ENCODE measurements at regions not wholly inside any gene's neighbourhood (a gene's known extent, or its start where the extent isn't known, plus 50 kb on each side); places are given as distances from the start of the nearest gene placed in this dataset.
A peak's percentile ranks its signal among the peaks of the same experiment; 100 is the strongest.
"Not testable (repeated sequence)": the region's sequence is repeated elsewhere in the genome, so short reads cannot be mapped to it uniquely, and the experiment has no call there.

GRCh38 chr5:29208024-29208423, 1985.5 kb upstream of the CDH6 start:
- DNase-seq, result no peak

DNA sequence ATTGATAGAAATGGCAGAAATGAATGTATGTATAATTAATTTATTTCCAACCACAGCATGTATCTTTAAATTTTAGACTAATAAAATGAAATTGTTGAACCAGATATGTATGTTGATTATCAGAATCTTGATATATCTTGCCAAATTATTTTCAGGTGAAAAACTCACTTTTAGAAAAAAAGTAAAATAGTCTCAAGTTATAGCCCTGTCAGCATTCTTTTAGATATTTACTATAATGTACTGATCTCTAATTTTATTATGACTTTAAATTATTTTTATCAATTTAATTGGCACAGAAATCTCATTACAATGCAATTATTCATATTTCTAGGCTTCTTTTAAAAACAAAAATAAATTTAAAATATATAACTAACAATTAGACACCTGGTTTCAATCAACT, 1990.4 kb upstream of the CDH6 start:
- DNase-seq, result no peak

GRCh38 chr5:29197631-29198454, 1995.6 kb upstream of the CDH6 start:
- no peak for DNase-seq

GRCh38 chr5:29193972-29194371, 1999.5 kb upstream of the CDH6 start:
- no peak for DNase-seq

- DNase-seq, result not testable (repeated sequence)
Measured at GRCh38 chr5:29191269-29192048, 2002.0 kb upstream of the CDH6 start.

DNA sequence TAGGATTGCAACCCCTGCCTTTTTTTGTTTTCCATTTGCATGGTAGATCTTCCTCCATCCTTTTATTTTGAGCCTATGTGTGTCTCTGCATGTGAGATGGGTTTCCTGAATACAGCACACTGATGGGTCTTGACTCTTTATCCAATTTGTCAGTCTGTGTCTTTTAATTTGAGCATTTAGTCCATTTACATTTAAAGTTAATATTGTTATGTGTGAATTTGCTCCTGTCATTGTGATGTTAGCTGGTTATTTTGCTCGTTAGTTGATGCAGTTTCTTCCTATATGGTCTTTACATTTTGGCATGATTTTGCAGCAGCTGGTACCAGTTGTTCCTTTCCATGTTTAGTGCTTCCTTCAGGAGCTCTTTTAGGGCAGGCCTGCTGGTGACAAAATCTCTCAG, 2003.1 kb upstream of the CDH6 start:
- not testable (repeated sequence) for DNase-seq

DNA sequence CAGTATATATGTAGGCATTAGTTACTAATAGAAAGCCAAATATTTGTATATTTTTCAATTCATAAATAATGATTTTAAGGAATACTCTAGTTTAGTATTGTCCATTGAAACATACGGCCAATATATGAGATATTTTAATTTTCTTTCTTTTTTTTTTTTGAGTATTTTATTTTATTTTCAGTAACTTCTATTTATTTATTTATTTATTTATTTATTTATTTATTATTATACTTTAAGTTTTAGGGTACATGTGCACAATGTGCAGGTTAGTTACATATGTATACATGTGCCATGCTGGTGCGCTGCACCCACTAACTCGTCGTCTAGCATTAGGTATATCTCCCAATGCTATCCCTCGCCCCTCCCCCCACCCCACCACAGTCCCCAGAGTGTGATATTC, 2007.1 kb upstream of the CDH6 start:
- not testable (repeated sequence) for DNase-seq

- no peak for DNase-seq
Measured at GRCh38 chr5:29185558-29185957, 2007.9 kb upstream of the CDH6 start.

GRCh38 chr5:29175774-29176173, 2017.7 kb upstream of the CDH6 start:
- DNase-seq, result no peak

DNA sequence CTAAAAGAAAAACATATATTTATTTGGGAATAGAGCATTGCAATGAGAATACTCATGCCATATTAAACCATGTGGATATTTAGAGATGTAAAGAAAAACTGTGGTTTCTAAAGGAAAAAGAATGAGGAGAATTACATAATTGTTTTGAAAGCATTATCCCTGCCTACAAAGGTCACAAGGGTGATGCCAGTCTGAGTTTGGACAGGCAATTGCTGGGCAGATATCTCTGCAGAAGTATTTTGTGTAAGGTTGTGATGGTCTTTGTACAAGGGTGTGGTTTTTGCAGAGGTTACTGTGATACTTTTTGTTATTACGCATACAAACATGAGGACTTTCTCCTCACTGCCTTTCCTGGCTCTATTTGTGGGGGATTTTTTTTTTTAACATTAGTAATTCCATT, 2022.9 kb upstream of the CDH6 start:
- no peak for DNase-seq

GRCh38 chr5:29169886-29170285, 2023.6 kb upstream of the CDH6 start:
- no peak for DNase-seq

GRCh38 chr5:29162297-29162696, 2031.2 kb upstream of the CDH6 start:
- no peak for DNase-seq

- DNase-seq, result no peak
Measured at GRCh38 chr5:29161399-29162291, 2031.8 kb upstream of the CDH6 start.

- DNase-seq, result no peak
Measured at GRCh38 chr5:29157975-29158374, 2035.5 kb upstream of the CDH6 start.

DNA sequence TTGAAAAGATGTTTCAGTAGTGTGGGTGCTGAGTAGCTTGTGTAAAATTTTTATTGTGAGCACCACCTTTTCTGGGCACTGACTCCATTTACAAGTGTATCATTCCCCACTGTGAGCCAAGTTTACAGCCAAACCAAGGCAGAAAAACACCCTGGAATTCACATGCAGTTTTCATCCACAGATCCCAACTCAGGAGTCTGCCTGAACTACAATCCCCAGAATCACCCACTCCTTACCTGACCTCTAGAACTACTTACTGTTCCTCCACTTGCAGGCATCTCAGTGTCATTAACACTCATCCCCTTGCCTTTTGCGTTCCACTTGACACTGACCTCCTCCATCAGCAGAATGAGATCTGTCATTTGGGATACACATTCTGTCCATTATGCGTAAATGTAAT, 2042.6 kb upstream of the CDH6 start:
- no peak for DNase-seq

GRCh38 chr5:29148581-29148980, 2044.9 kb upstream of the CDH6 start:
- no peak for DNase-seq

GRCh38 chr5:29148073-29148472, 2045.4 kb upstream of the CDH6 start:
- DNase-seq, result no peak

GRCh38 chr5:29143266-29143665, 2050.2 kb upstream of the CDH6 start:
- no peak for DNase-seq

- DNase-seq, result peak; percentile 44
Measured at GRCh38 chr5:29134418-29134817, 2059.1 kb upstream of the CDH6 start.

GRCh38 chr5:29131285-29131684, 2062.2 kb upstream of the CDH6 start:
- DNase-seq, result no peak

- DNase-seq, result no peak
Measured at GRCh38 chr5:29130786-29131185, 2062.7 kb upstream of the CDH6 start.

GRCh38 chr5:29127524-29128156, 2065.8 kb upstream of the CDH6 start:
- DNase-seq, result not testable (repeated sequence)

DNA sequence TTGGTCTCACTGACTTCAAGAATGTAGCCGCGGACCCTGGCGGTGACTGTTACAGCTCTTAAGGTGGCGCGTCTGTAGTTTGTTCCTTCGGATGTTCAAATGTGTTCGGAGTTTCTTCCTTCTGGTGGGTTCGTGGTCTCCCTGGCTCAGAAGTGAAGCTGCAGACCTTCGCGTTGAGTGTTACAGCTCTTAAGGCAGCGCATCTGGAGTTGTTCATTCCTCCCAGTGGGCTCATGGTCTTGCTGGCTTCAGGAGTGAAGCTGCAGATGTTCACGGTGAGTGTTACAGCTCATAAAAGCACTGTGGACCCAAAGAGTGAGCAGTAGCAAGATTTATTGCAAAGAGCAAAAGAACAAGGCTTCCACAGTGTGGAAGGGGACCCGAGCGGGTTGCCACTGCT, 2067.0 kb upstream of the CDH6 start:
- not testable (repeated sequence) for DNase-seq
